HG02642 (cell line): ENCODE measurements at regions not wholly inside any gene's neighbourhood (a gene's known extent, or its start where the extent isn't known, plus 50 kb on each side); places are given as distances from the start of the nearest gene placed in this dataset.

Experiments
- ATAC-seq: cut with Tn5 transposase; IDR thresholded peaks from one replicate; pipeline ENCODE4 v1.9.1; 2021; ENCODE audit warnings: mild to moderate bottlenecking; ENCODE audit not compliant: unreplicated experiment, poor library complexity

GRCh38 chr7:155897758-155898386 is 85.6 kb upstream of the SHH start:
- ATAC-seq, result no peak

- no peak for ATAC-seq
These were observed 84.4 kb upstream of the SHH start for GRCh38 chr7:155896531-155897263.

- no peak for ATAC-seq
These were observed 81.4 kb upstream of the SHH start for GRCh38 chr7:155893664-155894063.

GRCh38 chr7:155893176-155893575 is 80.9 kb upstream of the SHH start:
- ATAC-seq, result no peak

GRCh38 chr7:155889636-155890511 is 77.6 kb upstream of the SHH start:
- no peak for ATAC-seq

GRCh38 chr7:155887174-155887525 is 74.9 kb upstream of the SHH start:
- no peak for ATAC-seq

GRCh38 chr7:155886391-155887173 is 74.3 kb upstream of the SHH start:
- no peak for ATAC-seq

GRCh38 chr7:155885167-155886155 is 73.2 kb upstream of the SHH start:
- ATAC-seq, result no peak

GRCh38 chr7:155884225-155885166 is 72.2 kb upstream of the SHH start:
- no peak for ATAC-seq

GRCh38 chr7:155883491-155884224 is 71.4 kb upstream of the SHH start:
- no peak for ATAC-seq

- ATAC-seq, result no peak
These were observed 70.3 kb upstream of the SHH start for GRCh38 chr7:155882596-155882995.

- no peak for ATAC-seq
These were observed 69.4 kb upstream of the SHH start for GRCh38 chr7:155881471-155882350.

- no peak for ATAC-seq
These were observed 68.5 kb upstream of the SHH start for GRCh38 chr7:155880721-155881120.

GRCh38 chr7:155879592-155879991 is 67.3 kb upstream of the SHH start:
- ATAC-seq, result no peak

GRCh38 chr7:155878674-155879073 is 66.4 kb upstream of the SHH start:
- no peak for ATAC-seq

GRCh38 chr7:155878250-155878649 is 66.0 kb upstream of the SHH start:
- ATAC-seq, result no peak

GRCh38 chr7:155877167-155877566 is 64.9 kb upstream of the SHH start:
- no peak for ATAC-seq
